Hepatocyte (in vitro differentiated cells): ENCODE measurements at regions not wholly inside any gene's neighbourhood (a gene's known extent, or its start where the extent isn't known, plus 50 kb on each side); places are given as distances from the start of the nearest gene placed in this dataset.

Source experiments
- DNase-seq: peaks from one replicate; pipeline ENCODE4 v3.0.0-alpha.2; 2016; ENCODE audit warnings: low spot score
- H2AFZ ChIP-seq: fragments of 200-600 bp; sonication (generic); 2 replicates; pipeline ENCODE4 v1.6.0; 2016; ENCODE audit warnings: antibody characterized with exemption, mild to moderate bottlenecking
- H3K27ac ChIP-seq: fragments of 200-600 bp; sonication (generic); 2 replicates; pipeline ENCODE4 v1.5.1; 2016; ENCODE audit warnings: mild to moderate bottlenecking
- H3K27me3 ChIP-seq: fragments of 200-600 bp; sonication (generic); 2 replicates; pipeline ENCODE4 v1.6.1; 2016
- H3K36me3 ChIP-seq: fragments of 200-600 bp; sonication (generic); replicated peaks from 2 replicates; pipeline ENCODE4 v1.5.1; 2016; ENCODE audit warnings: low read depth; ENCODE audit not compliant: insufficient read depth
- H3K4me1 ChIP-seq: fragments of 200-600 bp; sonication (generic); 2 replicates; pipeline ENCODE4 v1.5.1; 2016; ENCODE audit warnings: mild to moderate bottlenecking, moderate library complexity; ENCODE audit not compliant: insufficient read depth
- H3K4me2 ChIP-seq: fragments of 200-600 bp; sonication (generic); 2 replicates; pipeline ENCODE4 v1.6.0; 2016
- H3K4me3 ChIP-seq: fragments of 200-600 bp; sonication (generic); 2 replicates; pipeline ENCODE4 v1.5.1; 2016; ENCODE audit warnings: mild to moderate bottlenecking
- H3K79me2 ChIP-seq: fragments of 200-600 bp; sonication (generic); 2 replicates; pipeline ENCODE4 v1.6.0; 2017; ENCODE audit warnings: mild to moderate bottlenecking
- H3K9me2 ChIP-seq: fragments of 200-600 bp; sonication (generic); replicated peaks from 2 replicates; pipeline ENCODE4 v1.6.0; 2017; ENCODE audit warnings: mild to moderate bottlenecking; ENCODE audit not compliant: insufficient read depth
- H3K9me3 ChIP-seq: fragments of 200-600 bp; sonication (generic); 2 replicates; pipeline ENCODE4 v1.5.1; 2016; ENCODE audit warnings: low read depth, mild to moderate bottlenecking
- H4K20me1 ChIP-seq: fragments of 200-600 bp; sonication (generic); 2 replicates; pipeline ENCODE4 v1.6.0; 2016; ENCODE audit warnings: mild to moderate bottlenecking; ENCODE audit not compliant: insufficient read depth, poor library complexity, severe bottlenecking
- CTCF ChIP-seq: fragments of 200-600 bp; sonication (generic); IDR thresholded peaks from 2 replicates; pipeline ENCODE4 v1.5.1; 2016; ENCODE audit warnings: antibody characterized with exemption, mild to moderate bottlenecking; ENCODE audit not compliant: poor library complexity
- EZH2 ChIP-seq: fragments of 200-600 bp; sonication (generic); IDR thresholded peaks from 2 replicates; pipeline ENCODE4 v1.6.1; 2016; ENCODE audit warnings: antibody characterized with exemption, mild to moderate bottlenecking, borderline replicate concordance
- EZH2phosphoT487 ChIP-seq: fragments of 200-600 bp; sonication (generic); IDR thresholded peaks from one replicate; pipeline ENCODE4 v1.6.1; 2018; ENCODE audit warnings: antibody characterized with exemption, mild to moderate bottlenecking, low read depth, moderate library complexity; ENCODE audit not compliant: unreplicated experiment, severe bottlenecking
- WGBS: methylation state at CpG from one replicate; pipeline ENCODE4 v1.1.6; 2016; ENCODE audit warnings: low lambda C conversion rate; ENCODE audit errors: missing lambda C conversion rate; 5-methylcytosine and 5-hydroxymethylcytosine counted together

DNA sequence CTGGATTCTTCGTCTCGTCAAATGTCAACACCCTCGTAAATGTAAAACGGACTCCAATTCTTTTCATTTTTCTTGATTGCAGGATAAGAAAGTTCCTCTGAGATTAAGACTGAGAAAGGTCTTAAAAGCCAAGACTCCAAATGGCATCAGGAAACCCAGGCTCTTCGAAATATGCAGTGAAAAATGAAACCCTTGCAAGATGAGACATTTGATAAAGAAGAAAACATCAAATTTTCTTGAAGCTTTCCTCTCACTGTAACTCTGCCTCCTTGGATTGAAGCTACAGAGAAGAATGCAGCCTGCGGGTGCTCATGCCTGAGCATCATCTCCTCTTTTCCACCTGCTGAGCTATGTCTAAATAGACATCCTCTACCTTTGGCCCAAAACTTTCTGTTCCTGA, 342.4 kb upstream of the THBS1 start:
- Histone ChIP-seq H3K4me3 (no peak overlapping the region), H2AFZ (no peak overlapping the region), H3K36me3 (no peaks in the 10 kb centered on the region), H3K9me2 (no peaks in the 10 kb centered on the region), H4K20me1 (no peaks in the 10 kb centered on the region), H3K27me3 (no peaks in the 10 kb centered on the region), H3K4me2 (no peak overlapping the region), H3K79me2 (no peaks in the 10 kb centered on the region), H3K4me1 (no peaks in the 10 kb centered on the region), H3K9me3 (no peaks in the 10 kb centered on the region), H3K27ac (no peak overlapping the region)
- 60% methylated on average over 6 of the region's 6 CpGs for WGBS
- TF ChIP-seq CTCF = no peak
- no peak for TF ChIP-seq EZH2phosphoT487
- no peak for TF ChIP-seq EZH2
- DNase-seq = no peak

- no peaks in the 10 kb centered on the region for H3K9me2 ChIP-seq
- no peaks in the 10 kb centered on the region for H3K36me3 ChIP-seq
- no peaks in the 10 kb centered on the region for H3K79me2 ChIP-seq
- no peak overlapping the region for H3K4me2 ChIP-seq
- 72% methylated on average over 1 of the region's 1 CpG for WGBS
- DNase-seq = no peak
- no peaks in the 10 kb centered on the region for H3K9me3 ChIP-seq
- no peak overlapping the region for H3K4me3 ChIP-seq
- H2AFZ ChIP-seq = no peak overlapping the region
- TF ChIP-seq EZH2 (no peak), EZH2phosphoT487 (no peak), CTCF (no peak)
- no peaks in the 10 kb centered on the region for H3K27me3 ChIP-seq
- H4K20me1 ChIP-seq = no peaks in the 10 kb centered on the region
- H3K4me1 ChIP-seq = no peaks in the 10 kb centered on the region
- no peak overlapping the region for H3K27ac ChIP-seq
These were observed 341.3 kb upstream of the THBS1 start for GRCh38 chr15:39239562-39239961.

DNA sequence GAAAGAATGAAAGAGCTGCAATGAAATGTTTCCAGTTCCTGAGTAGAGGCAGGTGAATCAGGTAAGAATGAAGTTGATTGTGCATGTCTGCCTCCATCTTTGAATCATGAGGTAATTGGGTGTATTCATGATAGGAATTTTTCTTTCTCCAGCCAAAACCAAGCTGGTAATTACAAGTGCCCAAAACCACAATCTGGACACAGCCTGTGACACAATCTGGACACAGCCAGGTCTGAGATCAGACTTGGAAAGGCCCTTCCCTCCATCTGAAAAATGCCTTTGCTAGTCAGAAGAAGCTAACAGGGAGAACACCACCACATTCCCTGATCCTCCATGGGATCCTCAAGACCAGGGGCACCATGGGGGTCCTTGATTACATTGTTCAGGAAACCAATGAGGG, 338.5 kb upstream of the THBS1 start:
- TF ChIP-seq EZH2phosphoT487 (no peak), CTCF (no peak), EZH2 (no peak)
- no peaks in the 10 kb centered on the region for H3K9me2 ChIP-seq
- H3K9me3 ChIP-seq = no peaks in the 10 kb centered on the region
- no peaks in the 10 kb centered on the region for H3K4me1 ChIP-seq
- no peak overlapping the region for H2AFZ ChIP-seq
- no peaks in the 10 kb centered on the region for H3K36me3 ChIP-seq
- no peak overlapping the region for H3K27ac ChIP-seq
- DNase-seq = no peak
- H3K4me2 ChIP-seq = no peak overlapping the region
- H4K20me1 ChIP-seq = no peaks in the 10 kb centered on the region
- H3K4me3 ChIP-seq = no peak overlapping the region
- H3K27me3 ChIP-seq = no peaks in the 10 kb centered on the region
- no peaks in the 10 kb centered on the region for H3K79me2 ChIP-seq

DNA sequence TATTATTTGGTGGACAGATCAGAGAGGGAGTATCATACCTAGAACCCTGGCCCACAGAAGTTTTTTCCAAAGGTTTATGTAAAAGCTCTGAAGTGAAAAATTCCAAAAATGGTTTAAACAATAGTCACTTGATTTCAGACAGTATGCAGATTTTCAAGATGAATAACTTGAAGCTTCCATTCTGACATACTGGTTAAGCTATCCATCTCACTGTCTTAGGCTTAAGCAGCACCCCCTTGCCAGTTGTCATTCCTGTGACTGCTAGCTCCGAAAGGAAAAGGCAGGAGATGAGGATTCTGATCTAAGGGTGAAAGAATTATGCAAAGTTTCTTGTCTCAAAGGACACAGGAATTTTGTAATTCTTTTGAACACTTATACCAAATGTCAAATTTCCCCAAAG, 337.5 kb upstream of the THBS1 start:
- Histone ChIP-seq H3K9me3 (no peaks in the 10 kb centered on the region), H3K4me3 (no peak overlapping the region), H3K36me3 (no peaks in the 10 kb centered on the region), H3K9me2 (no peaks in the 10 kb centered on the region), H3K4me2 (no peak overlapping the region), H2AFZ (no peak overlapping the region), H3K27me3 (no peaks in the 10 kb centered on the region), H3K4me1 (no peaks in the 10 kb centered on the region), H4K20me1 (no peaks in the 10 kb centered on the region), H3K27ac (no peak overlapping the region), H3K79me2 (no peaks in the 10 kb centered on the region)
- no peak for DNase-seq
- WGBS = 83% methylated on average over 1 of the region's 1 CpG
- no peak for TF ChIP-seq EZH2
- no peak for TF ChIP-seq EZH2phosphoT487
- TF ChIP-seq CTCF = no peak
